SK-N-SH treated with all-trans-retinoic acid at 6 μM for 48 hours (cell line): ENCODE measurements at regions not wholly inside any gene's neighbourhood (a gene's known extent, or its start where the extent isn't known, plus 50 kb on each side); places are given as distances from the start of the nearest gene placed in this dataset.

Experiments
- ATAC-seq: fragments of 200-7000 bp; cut with Tn5 transposase; 3 replicates; pipeline ENCODE4 v1.9.1; 2020; ENCODE audit warnings: mild to moderate bottlenecking, moderate library complexity
- ARNTL ChIP-seq: fragments of 450-650 bp; formaldehyde crosslinking; IDR thresholded peaks from 2 replicates; pipeline ENCODE4 v1.5.0; 2020; ENCODE audit warnings: low read depth, mild to moderate bottlenecking, moderate library complexity, borderline replicate concordance
- BACH2 ChIP-seq: fragments of 250-450 bp; sonication (Bioruptor Pico); IDR thresholded peaks from 2 replicates; pipeline ENCODE4 v1.9.0; 2021; ENCODE audit warnings: mild to moderate bottlenecking, borderline replicate concordance
- CREB5 ChIP-seq: fragments of 250-450 bp; sonication (Bioruptor Pico); IDR thresholded peaks from 2 replicates; pipeline ENCODE4 v1.5.1; 2020; ENCODE audit warnings: low read depth, mild to moderate bottlenecking, moderate library complexity
- CSDC2 ChIP-seq: fragments of 250-450 bp; sonication (Bioruptor Pico); IDR thresholded peaks from 2 replicates; pipeline ENCODE4 v1.5.0; 2020; ENCODE audit warnings: mild to moderate bottlenecking, moderate library complexity
- ESRRG ChIP-seq: fragments of 250-450 bp; sonication (Bioruptor Pico); IDR thresholded peaks from 2 replicates; pipeline ENCODE4 v1.6.1; 2021; ENCODE audit warnings: mild to moderate bottlenecking
- GLIS3 ChIP-seq: fragments of 250-450 bp; sonication (Bioruptor Pico); IDR thresholded peaks from 2 replicates; pipeline ENCODE4 v1.5.0; 2020; ENCODE audit warnings: mild to moderate bottlenecking, moderate library complexity
- ISL1 ChIP-seq: fragments of 250-450 bp; sonication (Bioruptor Pico); IDR thresholded peaks from 2 replicates; pipeline ENCODE4 v2.1.2; 2022; ENCODE audit warnings: mild to moderate bottlenecking, moderate library complexity
- OSR1 ChIP-seq: fragments of 250-450 bp; sonication (Bioruptor Pico); IDR thresholded peaks from 2 replicates; pipeline ENCODE4 v1.8.0; 2022; ENCODE audit warnings: moderate library complexity, mild to moderate bottlenecking, inconsistent platforms
- PATZ1 ChIP-seq: fragments of 250-450 bp; sonication (Bioruptor Pico); IDR thresholded peaks from 2 replicates; pipeline ENCODE4 v1.8.0; 2020; ENCODE audit warnings: mild to moderate bottlenecking, moderate library complexity, borderline replicate concordance
- PPARA ChIP-seq: fragments of 250-450 bp; sonication (Bioruptor Pico); IDR thresholded peaks from 2 replicates; pipeline ENCODE4 v1.5.0; 2020; ENCODE audit warnings: mild to moderate bottlenecking, borderline replicate concordance
- RARB ChIP-seq: fragments of 250-450 bp; sonication (Bioruptor Pico); IDR thresholded peaks from 2 replicates; pipeline ENCODE4 v1.8.0; 2021; ENCODE audit warnings: mild to moderate bottlenecking, moderate library complexity
- SNAI2 ChIP-seq: fragments of 250-450 bp; sonication (Bioruptor Pico); IDR thresholded peaks from 2 replicates; pipeline ENCODE4 v1.5.0; 2020; ENCODE audit warnings: mild to moderate bottlenecking, moderate library complexity
- TCF4 ChIP-seq: fragments of 250-450 bp; sonication (Bioruptor Pico); IDR thresholded peaks from 2 replicates; pipeline ENCODE4 v1.8.0; 2021; ENCODE audit warnings: mild to moderate bottlenecking, moderate library complexity, borderline replicate concordance
- TOX ChIP-seq: fragments of 250-450 bp; sonication (Bioruptor Pico); IDR thresholded peaks from 2 replicates; pipeline ENCODE4 v1.8.0; 2021; ENCODE audit warnings: mild to moderate bottlenecking, moderate library complexity, borderline replicate concordance
- ZC3H10 ChIP-seq: fragments of 250-450 bp; sonication (Bioruptor Pico); IDR thresholded peaks from 2 replicates; pipeline ENCODE4 v1.5.1; 2021; ENCODE audit warnings: mild to moderate bottlenecking, moderate library complexity
- ZFP3 ChIP-seq: fragments of 250-450 bp; sonication (Bioruptor Pico); IDR thresholded peaks from 2 replicates; pipeline ENCODE4 v1.5.0; 2020; ENCODE audit warnings: mild to moderate bottlenecking, moderate library complexity
- ZFP30 ChIP-seq: fragments of 450-650 bp; formaldehyde crosslinking; IDR thresholded peaks from 2 replicates; pipeline ENCODE4 v1.5.0; 2022; ENCODE audit warnings: mild to moderate bottlenecking, moderate library complexity
- ZNF565 ChIP-seq: fragments of 450-650 bp; formaldehyde crosslinking; conservative IDR thresholded peaks from 2 replicates; pipeline ENCODE4 v1.5.0; 2020; ENCODE audit warnings: low read depth, mild to moderate bottlenecking, moderate library complexity
- ZNF70 ChIP-seq: fragments of 450-650 bp; formaldehyde crosslinking; IDR thresholded peaks from 2 replicates; pipeline ENCODE4 v1.5.0; 2020; ENCODE audit warnings: mild to moderate bottlenecking, moderate library complexity
- ZNF8 ChIP-seq: fragments of 450-650 bp; formaldehyde crosslinking; IDR thresholded peaks from 2 replicates; pipeline ENCODE4 v1.5.0; 2020; ENCODE audit warnings: mild to moderate bottlenecking, moderate library complexity
- TF ChIP-seq, protein P1 (sequence below): fragments of 250-450 bp; sonication (Bioruptor Pico); IDR thresholded peaks from 2 replicates; pipeline ENCODE4 v1.5.1; 2021; ENCODE audit warnings: mild to moderate bottlenecking, moderate library complexity
- TF ChIP-seq, protein P2 (sequence below): fragments of 250-450 bp; sonication (Bioruptor Pico); IDR thresholded peaks from 2 replicates; pipeline ENCODE4 v1.5.0; 2020; ENCODE audit warnings: mild to moderate bottlenecking, moderate library complexity
- TF ChIP-seq, protein P3 (sequence below): fragments of 250-450 bp; sonication (Bioruptor Pico); IDR thresholded peaks from 2 replicates; pipeline ENCODE4 v1.8.0; 2021; ENCODE audit warnings: low read depth, mild to moderate bottlenecking, moderate library complexity, borderline replicate concordance

- TF ChIP-seq, protein P1, sequence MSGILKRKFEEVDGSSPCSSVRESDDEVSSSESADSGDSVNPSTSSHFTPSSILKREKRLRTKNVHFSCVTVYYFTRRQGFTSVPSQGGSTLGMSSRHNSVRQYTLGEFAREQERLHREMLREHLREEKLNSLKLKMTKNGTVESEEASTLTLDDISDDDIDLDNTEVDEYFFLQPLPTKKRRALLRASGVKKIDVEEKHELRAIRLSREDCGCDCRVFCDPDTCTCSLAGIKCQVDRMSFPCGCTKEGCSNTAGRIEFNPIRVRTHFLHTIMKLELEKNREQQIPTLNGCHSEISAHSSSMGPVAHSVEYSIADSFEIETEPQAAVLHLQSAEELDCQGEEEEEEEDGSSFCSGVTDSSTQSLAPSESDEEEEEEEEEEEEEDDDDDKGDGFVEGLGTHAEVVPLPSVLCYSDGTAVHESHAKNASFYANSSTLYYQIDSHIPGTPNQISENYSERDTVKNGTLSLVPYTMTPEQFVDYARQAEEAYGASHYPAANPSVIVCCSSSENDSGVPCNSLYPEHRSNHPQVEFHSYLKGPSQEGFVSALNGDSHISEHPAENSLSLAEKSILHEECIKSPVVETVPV (CRISPR knock-in tag): no peak
- no peak for TF ChIP-seq SNAI2
- TF ChIP-seq, protein P2, sequence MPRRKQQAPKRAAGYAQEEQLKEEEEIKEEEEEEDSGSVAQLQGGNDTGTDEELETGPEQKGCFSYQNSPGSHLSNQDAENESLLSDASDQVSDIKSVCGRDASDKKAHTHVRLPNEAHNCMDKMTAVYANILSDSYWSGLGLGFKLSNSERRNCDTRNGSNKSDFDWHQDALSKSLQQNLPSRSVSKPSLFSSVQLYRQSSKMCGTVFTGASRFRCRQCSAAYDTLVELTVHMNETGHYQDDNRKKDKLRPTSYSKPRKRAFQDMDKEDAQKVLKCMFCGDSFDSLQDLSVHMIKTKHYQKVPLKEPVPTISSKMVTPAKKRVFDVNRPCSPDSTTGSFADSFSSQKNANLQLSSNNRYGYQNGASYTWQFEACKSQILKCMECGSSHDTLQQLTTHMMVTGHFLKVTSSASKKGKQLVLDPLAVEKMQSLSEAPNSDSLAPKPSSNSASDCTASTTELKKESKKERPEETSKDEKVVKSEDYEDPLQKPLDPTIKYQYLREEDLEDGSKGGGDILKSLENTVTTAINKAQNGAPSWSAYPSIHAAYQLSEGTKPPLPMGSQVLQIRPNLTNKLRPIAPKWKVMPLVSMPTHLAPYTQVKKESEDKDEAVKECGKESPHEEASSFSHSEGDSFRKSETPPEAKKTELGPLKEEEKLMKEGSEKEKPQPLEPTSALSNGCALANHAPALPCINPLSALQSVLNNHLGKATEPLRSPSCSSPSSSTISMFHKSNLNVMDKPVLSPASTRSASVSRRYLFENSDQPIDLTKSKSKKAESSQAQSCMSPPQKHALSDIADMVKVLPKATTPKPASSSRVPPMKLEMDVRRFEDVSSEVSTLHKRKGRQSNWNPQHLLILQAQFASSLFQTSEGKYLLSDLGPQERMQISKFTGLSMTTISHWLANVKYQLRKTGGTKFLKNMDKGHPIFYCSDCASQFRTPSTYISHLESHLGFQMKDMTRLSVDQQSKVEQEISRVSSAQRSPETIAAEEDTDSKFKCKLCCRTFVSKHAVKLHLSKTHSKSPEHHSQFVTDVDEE (CRISPR knock-in tag): no peak
- TF ChIP-seq ZNF8 (CRISPR knock-in tag): no peak
- no peak for TF ChIP-seq ZNF70 (CRISPR knock-in tag)
- TF ChIP-seq ARNTL (CRISPR knock-in tag): no peak
- no peak for TF ChIP-seq GLIS3 (CRISPR knock-in tag)
- TF ChIP-seq BACH2 (CRISPR knock-in tag): no peak
- no peak for TF ChIP-seq ZC3H10 (CRISPR knock-in tag)
- TF ChIP-seq, protein P3, sequence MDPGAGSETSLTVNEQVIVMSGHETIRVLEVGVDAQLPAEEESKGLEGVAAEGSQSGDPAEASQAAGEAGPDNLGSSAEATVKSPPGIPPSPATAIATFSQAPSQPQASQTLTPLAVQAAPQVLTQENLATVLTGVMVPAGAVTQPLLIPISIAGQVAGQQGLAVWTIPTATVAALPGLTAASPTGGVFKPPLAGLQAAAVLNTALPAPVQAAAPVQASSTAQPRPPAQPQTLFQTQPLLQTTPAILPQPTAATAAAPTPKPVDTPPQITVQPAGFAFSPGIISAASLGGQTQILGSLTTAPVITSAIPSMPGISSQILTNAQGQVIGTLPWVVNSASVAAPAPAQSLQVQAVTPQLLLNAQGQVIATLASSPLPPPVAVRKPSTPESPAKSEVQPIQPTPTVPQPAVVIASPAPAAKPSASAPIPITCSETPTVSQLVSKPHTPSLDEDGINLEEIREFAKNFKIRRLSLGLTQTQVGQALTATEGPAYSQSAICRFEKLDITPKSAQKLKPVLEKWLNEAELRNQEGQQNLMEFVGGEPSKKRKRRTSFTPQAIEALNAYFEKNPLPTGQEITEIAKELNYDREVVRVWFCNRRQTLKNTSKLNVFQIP (CRISPR knock-in tag): no peak
- no peak for TF ChIP-seq OSR1 (CRISPR knock-in tag)
- no peak for TF ChIP-seq ESRRG (CRISPR knock-in tag)
- no peak for ATAC-seq
Observed at GRCh38 chr17:63102034-63102433, 136.0 kb downstream of the TANC2 start.

DNA sequence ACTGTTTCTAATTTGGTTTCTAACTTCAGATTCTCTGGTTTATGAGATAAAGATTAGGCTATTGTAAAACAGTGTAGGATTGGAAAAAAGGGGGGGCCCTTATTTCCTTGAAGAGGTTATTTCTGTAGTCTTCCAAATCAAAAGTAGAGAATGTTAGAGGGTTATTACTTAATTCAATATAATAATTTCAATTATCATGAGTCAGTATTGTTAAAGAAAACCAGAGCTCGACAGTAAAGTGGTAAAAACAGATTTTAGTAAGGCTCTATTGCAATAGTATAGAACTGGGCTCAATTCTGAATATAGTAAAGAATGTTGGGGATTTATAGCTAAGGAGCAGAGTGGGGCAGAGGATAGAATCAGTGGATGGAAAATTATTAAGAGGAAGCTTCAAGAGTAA is 140.0 kb downstream of the TANC2 start:
- ATAC-seq: peak; percentile 60
- TF ChIP-seq SNAI2 (no peak), ESRRG (CRISPR knock-in tag) (no peak), ZFP3 (CRISPR knock-in tag) (no peak), PPARA (CRISPR knock-in tag) (no peak), ZNF8 (CRISPR knock-in tag) (0 out of 2 replicates have a peak, but pooled peaks have one; percentile 11), OSR1 (CRISPR knock-in tag) (no peak), ISL1 (CRISPR knock-in tag) (peak; percentile 79), ZNF70 (CRISPR knock-in tag) (no peak), PATZ1 (peak; percentile 84; the same call in 1 of the 2 replicates), TOX (CRISPR knock-in tag) (no peak), GLIS3 (CRISPR knock-in tag) (no peak), ARNTL (CRISPR knock-in tag) (no peak), ZC3H10 (CRISPR knock-in tag) (peak; percentile 85; the same call in 1 of the 2 replicates), TCF4 (CRISPR knock-in tag) (no peak; the same call in 1 of the 2 replicates), BACH2 (CRISPR knock-in tag) (no peak), ZNF565 (CRISPR knock-in tag) (no peak), CSDC2 (CRISPR knock-in tag) (no peak), ZFP30 (CRISPR knock-in tag) (no peak), RARB (CRISPR knock-in tag) (no peak), CREB5 (CRISPR knock-in tag) (no peak)
- TF ChIP-seq, protein P2 (CRISPR knock-in tag): no peak
- TF ChIP-seq, protein P1 (CRISPR knock-in tag): no peak
- TF ChIP-seq, protein P3 (CRISPR knock-in tag): no peak
